HCT116 (cell line): ENCODE measurements at regions not wholly inside any gene's neighbourhood (a gene's known extent, or its start where the extent isn't known, plus 50 kb on each side); places are given as distances from the start of the nearest gene placed in this dataset.
"Not testable (repeated sequence)": the region's sequence is repeated elsewhere in the genome, so short reads cannot be mapped to it uniquely, and the experiment has no call there.

Experiments
- ATAC-seq: fragments of 200-7000 bp; cut with Tn5 transposase; 2 replicates; pipeline ENCODE4 v1.9.1; 2020; ENCODE audit warnings: mild to moderate bottlenecking, moderate library complexity
- BruUV-seq: library from RNA; stranded (reverse); fragments of 400-500 nt; replicated peaks from 2 replicates; lab custom pipeline; 2021; lab: Mats Ljungman, UMichigan
- CTCF ChIA-PET: fragments of 300-600 bp; sonication (Branson Sonifier 250); formaldehyde crosslinking; loops from one replicate; lab custom pipeline; 2021; ENCODE audit warnings: antibody characterized with exemption; lab: Charles Lee
- POLR2A ChIA-PET: fragments of 300-600, 350-600 bp; sonication (Branson Sonifier 250); formaldehyde crosslinking; loops from one replicate; lab custom pipeline; 2021; ENCODE audit warnings: antibody characterized with exemption; lab: Charles Lee
- RAD21 ChIA-PET, 2 experiments: fragments of 300-600 bp; sonication (Branson Sonifier 250); formaldehyde crosslinking; loops; one replicate each; lab custom pipeline; 2023; ENCODE audit warnings: low total read pairs in 2 of 2; ENCODE audit not compliant: uncharacterized antibody in 2 of 2, unreplicated experiment in 2 of 2, low non-redundant PET in 1 of 2; lab: Charles Lee
- DNase-seq: peaks from one replicate; pipeline ENCODE4 v3.0.0-alpha.2; 2010; ENCODE audit warnings: low read depth, low spot score
- H2AFZ ChIP-seq: fragments of 200-600 bp; shearing (Covaris generic), sonication (generic); 2 replicates; pipeline ENCODE4 v1.6.1; 2017; ENCODE audit warnings: low read depth, mixed run types, mixed read lengths, antibody characterized with exemption, low read length; ENCODE audit not compliant: poor library complexity, severe bottlenecking
- H3K27ac ChIP-seq: 2 replicates; pipeline ENCODE4 v1.5.1; 2012; ENCODE audit warnings: low read depth, low read length
- H3K27me3 ChIP-seq: fragments of 200-600 bp; sonication (generic); 2 replicates; pipeline ENCODE4 v1.6.1; 2016; ENCODE audit warnings: mixed run types, low read length, mixed read lengths; ENCODE audit not compliant: insufficient read depth
- H3K36me3 ChIP-seq, 2 experiments: fragments of 200-500 bp in 1 of 2; fragments of 200-600 bp in 1 of 2; sonication (Bioruptor generic) in 1 of 2; sonication (generic) in 1 of 2; 2 replicates each; pipeline versions ENCODE4 v1.5.1 to v1.6.1; 2014 to 2016; ENCODE audit warnings: low read length in 2 of 2, inconsistent platforms in 1 of 2, mixed read lengths in 1 of 2, mixed run types in 1 of 2; ENCODE audit not compliant: insufficient read depth in 2 of 2, control insufficient read depth in 1 of 2
- H3K4me1 ChIP-seq, 2 experiments: fragments of 200-600 bp in 1 of 2; sonication (generic) in 1 of 2; 2 replicates each; pipeline versions ENCODE4 v1.5.1 to v1.6.1; 2012 to 2017; ENCODE audit warnings: low read length in 2 of 2, inconsistent platforms in 1 of 2, mild to moderate bottlenecking in 1 of 2, mixed read lengths in 1 of 2, mixed run types in 1 of 2, moderate library complexity in 1 of 2; ENCODE audit not compliant: insufficient read depth in 2 of 2, control insufficient read depth in 1 of 2
- H3K4me2 ChIP-seq: fragments of 200-600 bp; sonication (generic); 2 replicates; pipeline ENCODE4 v1.6.1; 2017; ENCODE audit warnings: mixed run types, low read length, mixed read lengths
- H3K4me3 ChIP-seq, 2 experiments: fragments of 200-600 bp in 1 of 2; sonication (generic) in 1 of 2; replicated peaks in 1 of 2; 2 replicates each; pipeline ENCODE4 v1.5.1; 2011 to 2016; ENCODE audit warnings: low read length in 2 of 2, control low read depth in 1 of 2, low read depth in 1 of 2, mild to moderate bottlenecking in 1 of 2, mixed read lengths in 1 of 2, mixed run types in 1 of 2
- H3K79me2 ChIP-seq: fragments of 200-600 bp; sonication (generic); 2 replicates; pipeline ENCODE4 v1.6.1; 2017; ENCODE audit warnings: mild to moderate bottlenecking, mixed run types, low read length, moderate library complexity, mixed read lengths; ENCODE audit not compliant: insufficient read depth
- H3K9ac ChIP-seq: fragments of 200-600 bp; sonication (generic); 2 replicates; pipeline ENCODE4 v1.6.1; 2016; ENCODE audit warnings: low read length, mixed read lengths
- H3K9me2 ChIP-seq: fragments of 200-600 bp; sonication (generic), shearing (Covaris generic); 2 replicates; pipeline ENCODE4 v1.6.1; 2017; ENCODE audit warnings: mixed run types, mild to moderate bottlenecking, moderate library complexity; ENCODE audit not compliant: insufficient read depth
- H3K9me3 ChIP-seq, 2 experiments: fragments of 200-500 bp in 1 of 2; fragments of 200-600 bp in 1 of 2; sonication (Bioruptor generic) in 1 of 2; sonication (generic) in 1 of 2; 2 replicates each; pipeline ENCODE4 v1.6.1; 2014 to 2017; ENCODE audit warnings: low read length in 2 of 2, mixed read lengths in 2 of 2, inconsistent platforms in 1 of 2, low read depth in 1 of 2, mild to moderate bottlenecking in 1 of 2, mixed run types in 1 of 2, moderate library complexity in 1 of 2; ENCODE audit not compliant: control insufficient read depth in 1 of 2, insufficient read depth in 1 of 2
- H4K20me1 ChIP-seq: fragments of 200-600 bp; sonication (generic), shearing (Covaris generic); 2 replicates; pipeline ENCODE4 v1.6.1; 2017; ENCODE audit warnings: mixed run types, mild to moderate bottlenecking, moderate library complexity; ENCODE audit not compliant: insufficient read depth
- CBX3 ChIP-seq: IDR thresholded peaks from 2 replicates; pipeline ENCODE4 v1.6.1; 2012; ENCODE audit warnings: low read depth
- SRF ChIP-seq: IDR thresholded peaks from 2 replicates; pipeline ENCODE4 v1.6.1; 2012; ENCODE audit warnings: low read depth
- TCF7L2 ChIP-seq: IDR thresholded peaks from 2 replicates; pipeline ENCODE4 v1.7.0; 2011; ENCODE audit warnings: borderline replicate concordance, inconsistent platforms; ENCODE audit not compliant: insufficient read depth, insufficient read length; ENCODE audit errors: extremely low read depth
- intact Hi-C: fragments of 100-400 bp; cut with micrococcal nuclease; formaldehyde crosslinking; loops from 2 replicates; pipeline ENCODE4 v1.10.0; 2022

DNA sequence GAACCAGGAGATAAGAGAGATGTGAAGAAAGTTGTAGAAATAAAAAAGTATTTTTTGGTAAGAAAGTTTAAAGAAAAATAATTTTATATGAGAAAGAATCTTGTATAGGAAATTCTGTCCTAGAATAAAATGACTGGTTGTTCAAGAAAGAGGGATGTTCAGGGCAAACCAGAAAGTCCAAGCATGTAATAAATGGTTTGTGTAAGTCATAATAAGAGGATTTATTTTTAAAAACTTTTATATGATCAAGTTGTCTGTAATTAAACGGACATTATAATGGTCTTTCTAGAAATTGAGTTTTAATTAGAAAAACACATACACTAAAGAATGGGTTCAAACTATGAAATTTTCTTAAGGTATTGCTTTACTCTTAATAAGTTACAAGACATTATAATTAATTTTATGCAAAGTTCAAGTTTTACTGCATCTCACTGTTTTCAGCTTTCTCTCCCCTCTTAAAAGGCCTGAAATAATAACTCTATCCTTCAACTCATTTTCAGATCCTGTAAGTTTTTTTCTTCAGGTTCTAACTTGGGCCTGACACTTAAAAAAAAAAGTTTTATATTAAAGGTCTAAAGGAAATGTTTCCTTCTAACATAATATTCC lies 56.1 kb upstream of the ZNF300 start:
- no peak overlapping the region for H3K27ac ChIP-seq
- H3K4me3 ChIP-seq, result no peak overlapping the region
- H3K9ac ChIP-seq, result no peak overlapping the region
- no peaks in the 10 kb centered on the region for H3K9me2 ChIP-seq
- no peaks in the 10 kb centered on the region for H3K36me3 ChIP-seq
- ATAC-seq (no peak), DNase-seq (peak; percentile 19)
- H3K4me1 ChIP-seq, result no peaks in the 10 kb centered on the region
- H3K9me3 ChIP-seq, result peaks cover 0 to 8% of the 10 kb centered on the region in 2 experiments; a peak in 1 of 4 replicates
- CTCF ChIA-PET, result no interaction called here
- no peak overlapping the region for H2AFZ ChIP-seq
- H3K27me3 ChIP-seq, result no peaks in the 10 kb centered on the region
- H4K20me1 ChIP-seq, result no peaks in the 10 kb centered on the region; the same call in 1 of the 2 replicates
- H3K79me2 ChIP-seq, result no peaks in the 10 kb centered on the region
- TF ChIP-seq SRF, result no peak
- no peak for TF ChIP-seq TCF7L2
- peak; percentile 34; the same call in 1 of the 2 replicates for TF ChIP-seq CBX3
- TF ChIP-seq, all 23 proteins: peak for 1
- POLR2A ChIA-PET, result no interaction called here
- no TSS peak for BruUV-seq
- RAD21 ChIA-PET, result no interaction called here
- intact Hi-C loops, result loop anchor here (5.0 kb wide), 1 partner anchor 69 kb away; no protein-coding TSS in a partner anchor
- no peak overlapping the region for H3K4me2 ChIP-seq

DNA sequence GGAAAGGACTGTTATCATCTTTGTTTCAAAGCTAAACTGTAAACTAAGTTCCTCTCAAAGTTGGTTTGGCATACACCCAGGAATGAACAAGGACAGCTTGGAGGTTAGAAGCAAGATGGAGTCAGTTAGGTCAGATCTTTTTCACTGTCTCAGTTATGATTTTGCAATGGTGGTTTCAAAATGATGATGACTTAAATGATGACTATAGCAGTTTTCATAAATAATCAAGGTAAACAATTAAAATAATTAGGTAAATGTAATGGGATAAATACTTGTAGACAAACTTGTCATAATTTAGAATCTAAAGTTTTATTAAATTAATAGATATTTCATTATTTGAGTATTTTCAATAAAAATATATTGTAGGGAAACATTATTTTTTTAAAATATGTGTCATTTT lies 55.5 kb upstream of the ZNF300 start:
- ATAC-seq, H3K9ac ChIP-seq, H3K79me2 ChIP-seq, CTCF ChIA-PET, RAD21 ChIA-PET, H3K4me3 ChIP-seq, H3K27me3 ChIP-seq, H3K27ac ChIP-seq, H3K4me2 ChIP-seq, H2AFZ ChIP-seq, H3K9me2 ChIP-seq, DNase-seq, H3K4me1 ChIP-seq, POLR2A ChIA-PET, BruUV-seq, H4K20me1 ChIP-seq, H3K9me3 ChIP-seq, H3K36me3 ChIP-seq: not testable (repeated sequence)
- intact Hi-C loops, result loop anchor here (5.0 kb wide), 1 partner anchor 68 kb away; no protein-coding TSS in a partner anchor
